Mesenchymal stem cell (in vitro differentiated cells and primary cell): ENCODE measurements at regions not wholly inside any gene's neighbourhood (a gene's known extent, or its start where the extent isn't known, plus 50 kb on each side); places are given as distances from the start of the nearest gene placed in this dataset.

Experiments
- DNase-seq: peaks from one replicate; pipeline ENCODE4 v3.0.0-alpha.2; 2013
- H2AFZ ChIP-seq: one replicate; pipeline ENCODE4 v1.6.1; 2013; ENCODE audit warnings: low read depth, mild to moderate bottlenecking, control low read depth, inconsistent platforms, low read length, moderate library complexity
- H2AK5ac ChIP-seq: 2 replicates; pipeline ENCODE4 v1.6.1; 2013; ENCODE audit warnings: low read length, moderate library complexity, mild to moderate bottlenecking, inconsistent platforms; ENCODE audit not compliant: severe bottlenecking
- H2BK120ac ChIP-seq: one replicate; pipeline ENCODE4 v1.6.1; 2013; ENCODE audit warnings: low read depth, mild to moderate bottlenecking, inconsistent platforms, low read length, moderate library complexity
- H2BK12ac ChIP-seq, 2 experiments: one replicate each; pipeline ENCODE4 v1.6.1; 2013; ENCODE audit warnings: inconsistent platforms in 2 of 2, low read length in 2 of 2, mild to moderate bottlenecking in 2 of 2, moderate library complexity in 2 of 2, control low read depth in 1 of 2
- H2BK15ac ChIP-seq: one replicate; pipeline ENCODE4 v1.6.1; 2013; ENCODE audit warnings: mild to moderate bottlenecking, low read depth, inconsistent platforms; ENCODE audit not compliant: poor library complexity, severe bottlenecking
- H2BK5ac ChIP-seq: 2 replicates; pipeline ENCODE4 v1.6.1; 2013; ENCODE audit warnings: low read depth, mild to moderate bottlenecking, low read length, control low read depth, inconsistent platforms; ENCODE audit not compliant: poor library complexity, severe bottlenecking
- H3K14ac ChIP-seq, 2 experiments: one replicate each; pipeline ENCODE4 v1.6.1; 2013; ENCODE audit warnings: inconsistent platforms in 2 of 2, low read length in 2 of 2, control low read depth in 1 of 2, mild to moderate bottlenecking in 1 of 2, moderate library complexity in 1 of 2
- H3K18ac ChIP-seq, 2 experiments: one replicate each; pipeline ENCODE4 v1.6.1; 2013; ENCODE audit warnings: inconsistent platforms in 2 of 2, low read length in 2 of 2, control low read depth in 1 of 2, low read depth in 1 of 2, mild to moderate bottlenecking in 1 of 2
- H3K23ac ChIP-seq, 2 experiments: one replicate each; pipeline ENCODE4 v1.6.1; 2013; ENCODE audit warnings: inconsistent platforms in 2 of 2, low read length in 2 of 2, mild to moderate bottlenecking in 2 of 2, moderate library complexity in 2 of 2, control low read depth in 1 of 2
- H3K27ac ChIP-seq: 2 replicates; pipeline ENCODE4 v1.5.1; 2013; ENCODE audit warnings: mild to moderate bottlenecking, moderate library complexity, low read length, control low read depth, inconsistent platforms; ENCODE audit not compliant: poor library complexity, severe bottlenecking
- H3K27me3 ChIP-seq, 2 experiments: 2 replicates each; pipeline versions ENCODE4 v1.6.1 to v1.7.0; 2013; ENCODE audit warnings: low read length in 2 of 2, mild to moderate bottlenecking in 2 of 2, moderate library complexity in 2 of 2, control low read depth in 1 of 2, inconsistent platforms in 1 of 2; ENCODE audit not compliant: control insufficient read depth in 1 of 2, insufficient read depth in 1 of 2
- H3K36me3 ChIP-seq, 2 experiments: 2 replicates each; pipeline versions ENCODE4 v1.6.1 to v1.7.0; 2013; ENCODE audit warnings: low read length in 2 of 2, control low read depth in 1 of 2, inconsistent platforms in 1 of 2, low read depth in 1 of 2, mild to moderate bottlenecking in 1 of 2; ENCODE audit not compliant: insufficient read depth in 2 of 2, control insufficient read depth in 1 of 2
- H3K4ac ChIP-seq, 2 experiments: one replicate each; pipeline ENCODE4 v1.6.1; 2013; ENCODE audit warnings: inconsistent platforms in 2 of 2, low read length in 2 of 2, mild to moderate bottlenecking in 2 of 2, moderate library complexity in 2 of 2, control low read depth in 1 of 2, low read depth in 1 of 2
- H3K4me1 ChIP-seq: 2 replicates; pipeline ENCODE4 v1.6.1; 2013; ENCODE audit warnings: low read depth, low read length, control low read depth; ENCODE audit not compliant: control insufficient read depth, insufficient read depth
- H3K4me2 ChIP-seq: 2 replicates; pipeline ENCODE4 v1.6.1; 2013; ENCODE audit warnings: low read length, mild to moderate bottlenecking, inconsistent platforms; ENCODE audit not compliant: poor library complexity, severe bottlenecking
- H3K4me3 ChIP-seq, 2 experiments: 2 replicates each; pipeline versions ENCODE4 v1.5.1 to v1.7.0; 2013; ENCODE audit warnings: low read length in 2 of 2, mild to moderate bottlenecking in 2 of 2, control low read depth in 1 of 2, low read depth in 1 of 2; ENCODE audit not compliant: insufficient read depth in 1 of 2
- H3K79me1 ChIP-seq: replicated peaks from 2 replicates; pipeline ENCODE4 v1.6.1; 2013; ENCODE audit warnings: mild to moderate bottlenecking, control low read depth, low read length, inconsistent platforms; ENCODE audit not compliant: poor library complexity, severe bottlenecking
- H3K9ac ChIP-seq: 2 replicates; pipeline ENCODE4 v1.7.0; 2013; ENCODE audit warnings: mild to moderate bottlenecking, low read length, moderate library complexity
- H3K9me3 ChIP-seq: 2 replicates; pipeline ENCODE4 v1.7.0; 2013; ENCODE audit warnings: mild to moderate bottlenecking, low read length; ENCODE audit not compliant: control insufficient read depth
- H4K8ac ChIP-seq: one replicate; pipeline ENCODE4 v1.6.1; 2013; ENCODE audit warnings: inconsistent platforms, mild to moderate bottlenecking, low read length, moderate library complexity
- H4K91ac ChIP-seq: one replicate; pipeline ENCODE4 v1.6.1; 2013; ENCODE audit warnings: mild to moderate bottlenecking, low read length, inconsistent platforms
- WGBS: methylation state at CpG from one replicate; pipeline ENCODE4 v1.1.7; 2013; ENCODE audit warnings: mixed read lengths; 5-methylcytosine and 5-hydroxymethylcytosine counted together

DNA sequence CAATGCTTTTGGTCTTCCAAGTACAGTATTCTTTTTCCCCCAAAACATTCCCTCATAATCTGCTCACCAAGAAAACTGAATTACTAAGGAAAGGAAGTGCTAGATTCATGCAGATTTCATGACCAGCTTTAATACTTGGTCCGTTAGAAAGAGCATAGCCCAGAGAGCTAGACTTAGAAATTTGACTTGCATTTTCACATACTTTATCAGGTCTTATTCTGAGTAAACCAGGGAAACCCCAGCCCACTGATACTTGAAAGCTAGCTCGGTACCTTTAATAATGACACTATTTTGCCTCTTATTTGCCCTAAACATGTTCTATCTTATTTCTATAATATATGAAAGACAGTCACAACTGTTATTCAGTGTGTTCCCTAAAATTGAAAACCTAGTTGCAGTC lies 204.5 kb downstream of the TTLL7 start:
- Histone ChIP-seq H2AFZ (no peak overlapping the region), H3K4me2 (no peak overlapping the region), H3K14ac (no peak overlapping the region), H3K36me3 (no peaks in the 10 kb centered on the region), H3K79me1 (no peaks in the 10 kb centered on the region), H3K27me3 (no peaks in the 10 kb centered on the region), H3K18ac (no peak overlapping the region), H3K23ac (no peak overlapping the region), H3K27ac (no peak overlapping the region), H3K4me1 (no peaks in the 10 kb centered on the region), H3K9ac (no peak overlapping the region), H2BK5ac (no peak overlapping the region), H2BK12ac (no peak overlapping the region), H2BK120ac (no peak overlapping the region), H3K4ac (no peak overlapping the region), H2BK15ac (no peak overlapping the region), H2AK5ac (no peak overlapping the region), H3K4me3 (no peak overlapping the region), H4K8ac (no peak overlapping the region), H3K9me3 (no peaks in the 10 kb centered on the region), H4K91ac (no peak overlapping the region)
- no peak for DNase-seq
- 100% methylated on average over 1 of the region's 2 CpGs for WGBS

DNA sequence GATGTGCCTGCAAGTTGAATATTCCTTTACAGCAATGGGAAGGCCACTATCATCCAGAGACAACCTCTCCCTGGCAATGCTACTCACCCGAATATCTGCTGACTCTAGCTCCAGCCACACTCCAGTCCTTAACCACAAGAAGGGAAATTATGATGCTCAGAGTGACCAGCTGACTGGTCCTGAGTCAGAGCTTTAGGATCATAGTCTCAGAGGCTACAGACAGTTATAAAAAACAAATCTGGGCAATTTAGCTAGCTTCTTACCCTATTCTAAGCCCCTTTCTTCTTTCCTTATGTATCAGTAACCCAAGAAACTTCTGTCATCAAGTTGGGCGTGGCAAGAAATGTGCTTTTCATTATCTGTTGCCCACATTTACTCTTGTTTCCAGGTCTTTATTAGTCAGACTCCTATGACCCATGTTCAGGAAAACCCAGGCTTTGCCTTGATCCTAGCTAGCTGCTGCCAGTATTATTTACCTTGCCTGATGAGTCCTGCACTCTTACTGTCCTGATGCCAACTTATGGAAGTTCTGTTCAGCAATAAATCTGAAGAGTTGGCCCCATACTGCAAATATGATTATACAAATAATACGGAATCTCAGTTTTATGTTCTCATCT lies 207.0 kb downstream of the TTLL7 start:
- H3K4me3 ChIP-seq = no peak overlapping the region
- H2AFZ ChIP-seq = no peak overlapping the region
- H3K9me3 ChIP-seq = no peaks in the 10 kb centered on the region
- no peak overlapping the region for H3K23ac ChIP-seq
- H3K18ac ChIP-seq = no peak overlapping the region
- H4K91ac ChIP-seq = no peak overlapping the region
- no peak overlapping the region for H4K8ac ChIP-seq
- H3K27ac ChIP-seq = no peak overlapping the region
- H2BK120ac ChIP-seq = peak overlapping the region; percentile 43
- H3K4me2 ChIP-seq = no peak overlapping the region
- no peak overlapping the region for H2BK5ac ChIP-seq
- no peak overlapping the region for H3K14ac ChIP-seq
- no peak overlapping the region for H3K4ac ChIP-seq
- no peaks in the 10 kb centered on the region for H3K79me1 ChIP-seq
- peak overlapping the region; percentile 48 for H3K9ac ChIP-seq
- H2AK5ac ChIP-seq = no peak overlapping the region
- no peaks in the 10 kb centered on the region for H3K27me3 ChIP-seq
- no peaks in the 10 kb centered on the region for H3K4me1 ChIP-seq
- no peak overlapping the region for H2BK15ac ChIP-seq
- WGBS = 82% methylated on average over 3 of the region's 3 CpGs
- peak; percentile 83 for DNase-seq
- H3K36me3 ChIP-seq = no peaks in the 10 kb centered on the region
- H2BK12ac ChIP-seq = no peak overlapping the region

DNA sequence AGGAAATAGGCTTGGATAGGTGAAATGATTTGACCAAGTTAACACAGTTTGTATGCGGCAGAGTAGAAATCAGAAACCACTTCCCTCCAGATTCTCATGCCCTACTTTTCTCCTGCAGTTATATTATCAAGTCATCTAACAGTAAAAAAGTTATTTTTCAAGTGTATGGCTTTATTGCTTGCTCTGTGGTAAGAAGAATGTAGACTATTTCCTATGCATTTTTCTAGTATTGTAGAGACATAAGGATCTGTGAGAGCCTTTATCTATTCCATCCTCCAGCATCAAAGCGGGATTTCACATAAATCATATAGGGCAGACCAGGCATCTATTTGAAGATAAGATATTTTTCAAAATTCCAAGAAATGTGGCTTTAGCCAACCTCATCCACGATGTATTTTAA lies 208.5 kb downstream of the TTLL7 start:
- Histone ChIP-seq H2BK12ac (no peak overlapping the region), H3K27ac (no peak overlapping the region), H3K9me3 (no peaks in the 10 kb centered on the region), H3K4ac (no peak overlapping the region), H3K4me2 (no peak overlapping the region), H2BK5ac (no peak overlapping the region), H3K18ac (no peak overlapping the region), H2AK5ac (no peak overlapping the region), H4K91ac (no peak overlapping the region), H2BK15ac (no peak overlapping the region), H3K14ac (no peak overlapping the region), H2AFZ (no peak overlapping the region), H3K23ac (no peak overlapping the region), H4K8ac (no peak overlapping the region), H3K79me1 (no peaks in the 10 kb centered on the region), H3K36me3 (no peaks in the 10 kb centered on the region), H2BK120ac (no peak overlapping the region), H3K9ac (no peak overlapping the region), H3K4me3 (no peak overlapping the region), H3K4me1 (no peaks in the 10 kb centered on the region), H3K27me3 (no peaks in the 10 kb centered on the region)
- WGBS = no CpG with 5 or more reads among the region's 3 CpGs
- DNase-seq = peak; percentile 11

DNA sequence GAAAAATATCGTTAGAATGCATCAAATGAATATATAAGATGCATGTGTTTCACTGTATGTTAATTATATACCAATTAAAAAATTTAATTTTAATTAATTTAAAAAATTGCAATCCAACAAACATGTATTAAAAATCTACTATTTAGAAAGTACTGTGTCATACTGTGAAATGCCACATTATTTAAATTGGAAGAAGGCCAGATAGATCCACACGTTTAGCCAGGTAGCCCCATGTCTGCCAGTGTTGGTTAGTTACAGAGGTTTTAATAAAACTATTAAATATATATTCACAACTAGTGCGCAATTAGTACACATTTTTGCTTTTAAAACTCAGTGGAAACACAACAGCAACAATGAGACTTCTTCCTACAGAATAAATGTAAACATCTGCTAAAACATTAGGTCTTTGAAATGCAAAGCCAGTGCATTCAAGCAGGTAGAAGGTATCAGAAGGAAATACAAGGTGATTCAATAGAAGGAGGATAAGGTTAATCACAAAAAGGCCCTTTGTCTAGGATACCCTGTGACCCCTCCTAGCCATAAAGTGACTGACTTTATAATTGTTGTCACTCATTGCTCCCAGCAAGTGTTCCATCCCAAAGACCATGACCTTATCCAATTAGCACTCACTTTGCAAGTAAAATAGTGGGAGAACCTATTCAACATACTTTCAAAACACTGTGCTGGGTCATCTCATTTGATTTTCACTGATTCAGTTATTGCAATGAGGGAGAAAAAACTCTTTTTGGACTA lies 211.5 kb downstream of the TTLL7 start:
- no peak overlapping the region for H3K4me2 ChIP-seq
- no peak overlapping the region for H2BK120ac ChIP-seq
- no peaks in the 10 kb centered on the region for H3K27me3 ChIP-seq
- no peak overlapping the region for H3K4ac ChIP-seq
- no peak overlapping the region for H2BK12ac ChIP-seq
- H4K91ac ChIP-seq = no peak overlapping the region
- 67% methylated on average over 1 of the region's 3 CpGs for WGBS
- H3K14ac ChIP-seq = no peak overlapping the region
- H4K8ac ChIP-seq = no peak overlapping the region
- no peak overlapping the region for H2AK5ac ChIP-seq
- no peak overlapping the region for H3K23ac ChIP-seq
- no peak overlapping the region for H2BK15ac ChIP-seq
- H3K4me3 ChIP-seq = no peak overlapping the region
- peaks cover 3% of the 10 kb centered on the region for H3K9me3 ChIP-seq
- no peak overlapping the region for H3K18ac ChIP-seq
- no peak overlapping the region for H2BK5ac ChIP-seq
- no peaks in the 10 kb centered on the region for H3K4me1 ChIP-seq
- no peak overlapping the region for H3K9ac ChIP-seq
- H3K79me1 ChIP-seq = no peaks in the 10 kb centered on the region
- no peak overlapping the region for H2AFZ ChIP-seq
- H3K36me3 ChIP-seq = no peaks in the 10 kb centered on the region
- DNase-seq = no peak
- no peak overlapping the region for H3K27ac ChIP-seq
